H1 (cell line): ENCODE measurements at regions not wholly inside any gene's neighbourhood (a gene's known extent, or its start where the extent isn't known, plus 50 kb on each side); places are given as distances from the start of the nearest gene placed in this dataset.

Experiments
- GABPA ChIP-seq: IDR thresholded peaks from 2 replicates; pipeline ENCODE4 v1.6.1; 2011; ENCODE audit warnings: mild to moderate bottlenecking, low read length, moderate library complexity, borderline replicate concordance; ENCODE audit not compliant: insufficient read depth
- RAD21 ChIP-seq, 2 experiments: IDR thresholded peaks in 1 of 2; conservative IDR thresholded peaks in 1 of 2; 2 replicates each; pipeline ENCODE4 v1.6.1; 2011; ENCODE audit warnings: low read depth in 2 of 2, low read length in 2 of 2, improper control_type of control experiment in 1 of 2, inconsistent platforms in 1 of 2, mild to moderate bottlenecking in 1 of 2, moderate library complexity in 1 of 2
- RFX5 ChIP-seq: IDR thresholded peaks from 2 replicates; pipeline ENCODE4 v1.6.1; 2011; ENCODE audit warnings: low read depth, low read length, improper control_type of control experiment, borderline replicate concordance

DNA sequence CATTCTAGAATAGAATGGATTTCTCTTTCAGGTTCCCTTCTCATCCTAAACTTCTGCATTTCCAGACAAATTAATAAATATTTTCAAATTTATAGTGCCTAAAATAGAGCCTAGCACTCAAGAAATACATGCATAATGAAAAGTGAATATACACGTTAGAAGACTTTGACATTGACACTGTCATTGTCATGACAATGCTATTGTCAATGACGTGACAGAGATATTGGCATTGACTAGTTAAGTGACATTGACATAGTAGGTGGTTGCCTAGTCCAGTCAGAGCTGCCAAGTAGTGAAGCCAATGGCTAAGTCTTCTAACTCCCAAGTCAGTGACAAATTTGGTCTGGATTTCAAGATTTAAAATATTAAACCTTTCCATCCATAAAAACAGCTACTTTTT is 410.5 kb downstream of the LMO4 start:
- no peak for TF ChIP-seq RAD21 (IDR thresholded peaks at IDR 0.05 in 1 of 2, conservative IDR thresholded peaks at IDR 0.05 in 1 of 2; ENCODE audit: low read depth in 2 of 2, low read length in 2 of 2)
- TF ChIP-seq RFX5, result no peak
- TF ChIP-seq GABPA, result no peak
